ENCODE measurements at regions not wholly inside any gene's neighbourhood (a gene's known extent, or its start where the extent isn't known, plus 50 kb on each side); places are given as distances from the start of the nearest gene placed in this dataset.

GRCh38 chr4:60249784-60250183, 950.3 kb upstream of the ADGRL3 start:
- no peak for TF ChIP-seq CTCF (IDR thresholded peaks at IDR 0.05)
- no peak for TF ChIP-seq POLR2A (IDR thresholded peaks at IDR 0.05)

All from testis (tissue), 2 donors.